NCI-H2196 (cell line): ENCODE measurements at regions not wholly inside any gene's neighbourhood (a gene's known extent, or its start where the extent isn't known, plus 50 kb on each side); places are given as distances from the start of the nearest gene placed in this dataset.
"Not testable (repeated sequence)": the region's sequence is repeated elsewhere in the genome, so short reads cannot be mapped to it uniquely, and the experiment has no call there.

Experiments used
- DNase-seq: peaks from one replicate; lab custom pipeline; 2025; ENCODE audit not compliant: unreplicated experiment; lab: John Stamatoyannopoulos, UW

- peak; percentile 4 for DNase-seq
Observed at GRCh38 chr6:101011186-101011585, 130.1 kb upstream of the ASCC3 start.

- DNase-seq: no peak
Observed at GRCh38 chr6:101013612-101014195, 132.6 kb upstream of the ASCC3 start.

- DNase-seq: no peak
Observed at GRCh38 chr6:101015541-101015940, 134.4 kb upstream of the ASCC3 start.

GRCh38 chr6:101016163-101016562, 135.0 kb upstream of the ASCC3 start:
- DNase-seq: no peak

- DNase-seq: no peak
Observed at GRCh38 chr6:101018157-101018556, 137.0 kb upstream of the ASCC3 start.

DNA sequence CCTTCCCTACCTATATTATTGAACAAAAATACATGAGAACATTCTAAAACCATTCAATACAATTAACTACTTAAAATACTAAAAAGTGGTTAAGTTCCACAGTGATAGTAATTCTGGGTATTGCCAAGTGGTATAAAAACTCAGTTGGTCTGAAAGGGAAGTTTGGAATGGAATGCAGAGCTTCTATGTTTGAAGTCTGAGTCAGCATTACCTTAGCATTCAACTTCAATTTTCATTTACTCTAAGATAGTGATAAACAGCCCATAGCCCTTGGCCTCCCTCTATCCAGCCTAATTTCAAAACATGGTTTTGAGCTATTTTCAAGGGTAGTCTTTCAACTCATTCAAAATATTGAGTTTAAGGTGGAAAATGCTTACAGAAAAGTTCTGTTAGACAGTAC, 140.4 kb upstream of the ASCC3 start:
- no peak for DNase-seq

GRCh38 chr6:101042966-101043365, 161.8 kb upstream of the ASCC3 start:
- DNase-seq: no peak

- no peak for DNase-seq
Observed at GRCh38 chr6:101058296-101058695, 177.2 kb upstream of the ASCC3 start.

DNA sequence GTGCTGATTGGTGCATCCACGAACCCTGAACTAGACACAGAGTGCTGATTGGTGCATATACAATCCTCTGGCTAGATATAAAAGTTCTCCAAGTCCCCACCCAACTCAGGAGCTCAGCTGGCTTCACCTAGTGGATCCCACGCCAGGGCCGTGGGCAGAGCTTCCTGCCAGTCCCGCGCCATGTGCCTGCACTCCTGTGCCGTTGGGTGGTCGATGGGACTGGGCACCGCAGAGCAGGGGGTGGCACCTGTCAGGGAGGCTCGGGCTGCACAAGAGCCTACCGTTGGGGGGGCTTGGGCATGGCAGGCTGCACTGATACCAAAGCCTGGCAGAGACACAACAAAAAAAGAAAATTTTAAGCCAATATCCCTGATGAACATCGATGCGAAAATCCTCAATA, 185.4 kb upstream of the ASCC3 start:
- no peak for DNase-seq

DNA sequence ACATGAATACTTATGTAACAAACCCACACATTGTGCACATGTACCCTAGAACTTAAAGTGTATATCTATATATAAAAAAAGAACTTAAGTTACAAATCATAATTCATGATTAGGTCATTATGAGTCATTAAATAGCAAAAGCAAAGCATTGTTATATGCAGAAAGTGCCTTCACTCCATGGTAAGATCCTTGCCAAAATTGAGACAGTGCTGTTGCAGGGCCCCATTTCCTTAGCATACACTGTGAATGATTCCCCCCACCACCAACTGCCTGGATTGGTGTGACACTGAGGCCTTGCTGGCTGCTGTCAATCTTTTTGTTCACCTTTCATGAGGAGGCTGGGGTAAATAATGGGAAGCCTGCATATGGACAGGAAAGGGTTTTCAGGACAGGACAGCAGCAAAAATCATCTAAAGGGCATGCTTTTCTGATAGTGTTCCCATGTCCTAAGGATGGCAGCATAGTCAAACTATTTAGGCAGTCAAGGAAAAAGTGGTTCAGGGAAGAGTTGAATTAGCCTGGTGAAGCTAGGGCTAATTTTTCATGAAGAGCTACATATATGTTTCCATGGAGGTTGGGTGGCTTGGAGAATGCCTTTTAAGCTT, 188.2 kb upstream of the ASCC3 start:
- no peak for DNase-seq

- no peak for DNase-seq
Observed at GRCh38 chr6:101070044-101070608, 189.0 kb upstream of the ASCC3 start.

DNA sequence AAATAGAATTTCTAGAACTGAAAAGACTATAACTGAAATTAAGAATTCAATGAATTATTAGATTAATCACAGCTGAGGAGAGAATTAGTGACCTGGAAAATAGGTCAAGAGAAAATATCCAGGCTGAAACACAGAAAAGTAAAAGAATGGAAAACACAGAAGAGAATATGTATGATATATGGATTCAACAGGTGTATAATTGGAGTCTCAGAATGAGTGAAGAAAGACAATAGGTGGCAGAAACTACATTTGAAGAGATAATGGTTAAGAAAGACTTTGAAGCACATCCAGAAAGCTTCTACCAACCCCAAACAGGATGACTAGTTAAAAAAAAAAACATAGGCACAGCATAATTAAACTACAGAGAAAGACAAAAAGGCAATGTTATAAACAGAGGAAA, 196.2 kb upstream of the ASCC3 start:
- DNase-seq: no peak

GRCh38 chr6:101079696-101080270, 198.7 kb upstream of the ASCC3 start:
- no peak for DNase-seq

DNA sequence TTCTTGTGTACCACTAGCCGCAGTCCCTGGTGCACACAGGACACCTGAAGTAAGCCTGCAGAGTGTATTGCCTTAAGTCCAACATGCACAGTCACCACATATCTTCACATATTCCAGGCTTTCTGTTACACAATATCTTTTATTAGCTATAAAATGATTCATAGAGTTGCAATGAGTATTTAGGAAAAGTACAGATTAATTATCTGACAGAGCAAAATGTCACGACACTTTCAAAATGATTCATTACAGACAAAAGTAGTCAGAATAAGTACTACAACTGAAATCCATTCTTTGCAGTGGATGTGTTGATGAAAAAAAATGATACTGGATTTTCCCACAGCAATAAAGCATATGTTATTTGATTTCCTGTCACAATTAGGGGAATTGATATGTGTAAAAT, 199.5 kb upstream of the ASCC3 start:
- no peak for DNase-seq

DNA sequence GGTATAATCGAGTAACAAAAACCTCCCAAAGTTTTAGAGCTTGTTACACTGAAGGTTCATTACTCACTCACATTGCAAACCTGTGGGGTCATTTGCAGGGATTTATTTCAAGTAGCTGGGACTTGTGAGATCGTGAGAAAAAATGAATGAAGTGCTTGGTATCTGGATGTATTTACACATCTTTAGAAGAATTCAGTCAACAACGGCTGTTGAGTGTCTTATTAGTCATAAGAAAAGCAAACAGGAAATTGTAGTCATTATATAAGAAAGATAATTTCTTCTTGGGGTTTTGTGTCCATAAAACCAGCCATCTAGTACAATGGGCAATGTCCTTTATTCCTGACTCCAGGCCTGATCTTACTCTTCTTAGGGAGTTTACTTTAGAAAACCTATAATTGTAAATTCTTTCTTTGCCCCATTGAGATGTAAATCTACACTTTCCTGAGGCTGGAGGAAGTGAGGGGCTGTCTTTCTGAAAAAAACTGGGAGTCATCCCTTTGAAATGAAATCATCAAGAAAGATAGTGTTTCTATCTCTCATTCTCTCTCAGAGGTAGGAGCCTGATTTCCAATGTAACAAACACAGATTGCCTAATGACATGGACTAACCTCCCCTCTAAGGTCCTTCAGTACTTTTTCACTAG, 202.5 kb upstream of the ASCC3 start:
- DNase-seq: no peak

DNA sequence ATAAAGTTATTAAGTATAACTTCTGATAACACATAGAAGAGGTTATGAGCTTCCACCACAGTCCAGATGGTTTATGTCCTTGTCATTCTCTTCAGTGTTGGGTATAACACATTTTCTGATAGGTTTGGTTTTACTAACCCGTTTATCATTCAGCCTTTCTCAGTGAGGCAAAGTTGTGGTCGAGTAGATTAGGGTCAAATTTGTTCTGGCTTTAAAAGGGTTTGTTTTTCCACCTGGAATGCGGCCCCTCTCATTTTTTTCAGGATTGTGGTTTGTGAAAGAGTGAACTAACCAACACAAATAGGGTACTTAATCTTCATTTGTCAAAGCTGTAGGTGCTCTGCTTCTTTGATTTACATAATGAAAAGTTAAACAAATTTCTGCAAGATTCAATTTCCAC, 204.2 kb upstream of the ASCC3 start:
- no peak for DNase-seq

DNA sequence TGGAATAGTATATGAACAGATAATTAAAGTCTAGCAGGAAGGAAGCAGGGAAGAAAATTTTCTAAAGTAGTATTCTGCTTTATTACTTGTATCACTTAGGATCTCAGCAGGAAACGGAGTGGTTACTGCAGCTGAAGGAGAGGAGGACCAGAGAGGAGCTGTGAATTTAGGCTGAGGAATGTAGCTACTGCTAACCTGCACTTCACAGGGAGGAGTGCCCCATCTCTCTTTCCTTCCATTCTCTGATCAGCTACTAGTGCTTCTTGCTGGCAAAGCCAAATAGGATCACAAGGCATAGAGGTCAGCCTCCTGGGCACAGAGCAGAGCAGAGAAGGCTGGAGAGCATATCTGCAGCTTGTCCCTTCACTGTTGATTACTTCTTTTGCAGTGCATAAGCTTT, 205.3 kb upstream of the ASCC3 start:
- DNase-seq: no peak

- no peak for DNase-seq
Observed at GRCh38 chr6:101088594-101088993, 207.5 kb upstream of the ASCC3 start.

DNA sequence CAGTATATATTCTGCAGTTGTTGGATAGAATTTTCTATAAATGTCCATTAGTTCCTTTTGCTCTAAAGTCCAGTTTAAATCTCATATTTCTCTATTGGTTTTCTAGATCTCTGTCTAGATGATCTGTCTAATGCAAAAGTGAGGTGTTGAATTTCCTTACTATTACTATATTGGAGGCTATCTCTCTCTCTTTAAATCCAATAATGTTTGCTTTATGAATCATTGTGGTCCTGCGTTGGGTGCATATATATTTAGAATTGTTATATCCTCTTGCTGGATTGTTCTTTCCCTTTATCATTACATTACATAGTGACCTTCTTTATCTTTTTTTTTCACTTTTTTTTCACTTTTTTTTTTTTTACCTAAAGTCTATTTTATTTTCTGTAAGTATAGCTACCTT, 208.5 kb upstream of the ASCC3 start:
- DNase-seq: no peak

- DNase-seq: no peak
Observed at GRCh38 chr6:101090281-101090680, 209.2 kb upstream of the ASCC3 start.

DNA sequence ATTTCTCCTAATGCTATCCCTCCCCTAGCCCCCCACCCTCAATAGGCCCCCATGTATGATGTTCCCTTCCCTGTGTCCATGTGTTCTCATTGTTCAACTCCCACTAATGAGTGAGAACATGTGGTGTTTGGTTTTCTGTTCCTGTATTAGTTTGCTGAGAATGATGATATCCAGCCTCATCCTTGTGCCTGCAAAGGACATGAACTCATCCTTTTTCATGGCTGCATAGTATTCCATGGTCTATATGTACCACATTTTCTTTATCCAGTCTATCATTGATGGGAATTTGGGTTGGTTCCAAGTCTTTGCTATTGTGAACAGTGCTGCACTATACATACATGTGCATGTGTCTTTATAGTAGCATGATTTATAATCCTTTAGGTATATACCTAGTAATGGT, 217.5 kb upstream of the ASCC3 start:
- not testable (repeated sequence) for DNase-seq

DNA sequence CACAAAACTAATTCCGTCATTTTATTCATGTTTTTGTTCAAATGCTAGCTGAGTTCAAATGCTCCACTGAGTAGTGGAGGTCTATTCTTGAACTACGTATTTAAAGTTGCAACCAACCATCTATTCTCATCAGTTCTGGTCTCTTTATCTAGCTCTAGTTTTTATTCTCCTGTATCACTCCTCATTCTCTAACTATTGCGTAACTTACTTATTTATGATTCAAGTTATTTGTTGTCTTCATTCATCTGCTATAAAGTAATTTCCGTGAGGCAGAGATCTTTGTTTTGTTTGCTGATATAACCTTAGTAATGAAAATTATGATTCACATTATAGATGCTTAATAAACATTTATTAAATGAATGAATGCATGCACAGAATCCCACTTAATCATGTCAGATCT, 221.6 kb upstream of the ASCC3 start:
- no peak for DNase-seq
